ENCODE measurements at regions not wholly inside any gene's neighbourhood (a gene's known extent, or its start where the extent isn't known, plus 50 kb on each side); places are given as distances from the start of the nearest gene placed in this dataset.

- Histone ChIP-seq H4K20me1 (ENCODE audit: insufficient read depth, low read length) (no peaks in the 10 kb centered on the region), H3K4me1 (ENCODE audit: insufficient read depth, low read length, severe bottlenecking) (peaks cover 36% of the 10 kb centered on the region), H3K27me3 (ENCODE audit: insufficient read depth, low read length) (no peaks in the 10 kb centered on the region), H3K27ac (ENCODE audit: low read depth, low read length, poor library complexity, severe bottlenecking) (peak overlapping the region; percentile 44), H2AFZ (ENCODE audit: low read length) (no peak overlapping the region), H3K9me3 (ENCODE audit: low read length) (no peaks in the 10 kb centered on the region), H3K9ac (ENCODE audit: low read length) (no peak overlapping the region), H3K36me3 (ENCODE audit: insufficient read depth, low read length) (peaks cover 4% of the 10 kb centered on the region; the same call in 1 of the 2 replicates), H3K9me2 (ENCODE audit: low read depth, low read length) (no peaks in the 10 kb centered on the region), H3K4me2 (ENCODE audit: low read length) (no peak overlapping the region), H3K79me2 (ENCODE audit: insufficient read depth, low read length) (no peaks in the 10 kb centered on the region), H3F3A (ENCODE audit: insufficient read depth, low read length) (no peaks in the 10 kb centered on the region), H3K4me3 (ENCODE audit: low read depth, low read length, poor library complexity, severe bottlenecking) (no peak overlapping the region)
- TF ChIP-seq EZH2 (IDR thresholded peaks at IDR 0.05; ENCODE audit: borderline replicate concordance, low read length) (no peak), CTCF (IDR thresholded peaks at IDR 0.05; ENCODE audit: low read length) (no peak)
These were observed 113.2 kb upstream of the FAM9B start for GRCh38 chrX:9147086-9147485.

GRCh38 chrX:9147726-9148125 is 113.8 kb upstream of the FAM9B start:
- no peak overlapping the region for H3K9ac ChIP-seq (ENCODE audit: low read length)
- no peaks in the 10 kb centered on the region for H4K20me1 ChIP-seq (ENCODE audit: insufficient read depth, low read length)
- no peaks in the 10 kb centered on the region for H3K9me3 ChIP-seq (ENCODE audit: low read length)
- H3K36me3 ChIP-seq (ENCODE audit: insufficient read depth, low read length): peaks cover 4% of the 10 kb centered on the region; the same call in 1 of the 2 replicates
- H3F3A ChIP-seq (ENCODE audit: insufficient read depth, low read length): no peaks in the 10 kb centered on the region
- H3K9me2 ChIP-seq (ENCODE audit: low read depth, low read length): no peaks in the 10 kb centered on the region
- no peaks in the 10 kb centered on the region for H3K27me3 ChIP-seq (ENCODE audit: insufficient read depth, low read length)
- no peak for TF ChIP-seq CTCF (IDR thresholded peaks at IDR 0.05; ENCODE audit: low read length)
- TF ChIP-seq EZH2 (IDR thresholded peaks at IDR 0.05; ENCODE audit: borderline replicate concordance, low read length): no peak
- no peak overlapping the region for H2AFZ ChIP-seq (ENCODE audit: low read length)
- H3K79me2 ChIP-seq (ENCODE audit: insufficient read depth, low read length): no peaks in the 10 kb centered on the region
- H3K27ac ChIP-seq (ENCODE audit: low read depth, low read length, poor library complexity, severe bottlenecking): peak overlapping the region; percentile 44
- H3K4me3 ChIP-seq (ENCODE audit: low read depth, low read length, poor library complexity, severe bottlenecking): no peak overlapping the region
- H3K4me1 ChIP-seq (ENCODE audit: insufficient read depth, low read length, severe bottlenecking): peaks cover 36% of the 10 kb centered on the region
- H3K4me2 ChIP-seq (ENCODE audit: low read length): no peak overlapping the region

GRCh38 chrX:9148615-9149399 is 114.9 kb upstream of the FAM9B start:
- Histone ChIP-seq H3K79me2 (ENCODE audit: insufficient read depth, low read length) (no peaks in the 10 kb centered on the region), H2AFZ (ENCODE audit: low read length) (no peak overlapping the region), H3K36me3 (ENCODE audit: insufficient read depth, low read length) (peaks cover 4% of the 10 kb centered on the region; the same call in 1 of the 2 replicates), H3K9me2 (ENCODE audit: low read depth, low read length) (no peaks in the 10 kb centered on the region), H4K20me1 (ENCODE audit: insufficient read depth, low read length) (no peaks in the 10 kb centered on the region), H3K27me3 (ENCODE audit: insufficient read depth, low read length) (no peaks in the 10 kb centered on the region), H3K4me2 (ENCODE audit: low read length) (no peak overlapping the region), H3K4me3 (ENCODE audit: low read depth, low read length, poor library complexity, severe bottlenecking) (no peak overlapping the region), H3F3A (ENCODE audit: insufficient read depth, low read length) (no peaks in the 10 kb centered on the region), H3K4me1 (ENCODE audit: insufficient read depth, low read length, severe bottlenecking) (peaks cover 36% of the 10 kb centered on the region), H3K9me3 (ENCODE audit: low read length) (no peaks in the 10 kb centered on the region), H3K27ac (ENCODE audit: low read depth, low read length, poor library complexity, severe bottlenecking) (peak overlapping the region; percentile 46), H3K9ac (ENCODE audit: low read length) (no peak overlapping the region)
- TF ChIP-seq EZH2 (IDR thresholded peaks at IDR 0.05; ENCODE audit: borderline replicate concordance, low read length): no peak
- TF ChIP-seq CTCF (IDR thresholded peaks at IDR 0.05; ENCODE audit: low read length): no peak

All from OCI-LY1 (cell line).